ENCODE measurements at regions not wholly inside any gene's neighbourhood (a gene's known extent, or its start where the extent isn't known, plus 50 kb on each side); places are given as distances from the start of the nearest gene placed in this dataset.
"Not testable (repeated sequence)": the region's sequence is repeated elsewhere in the genome, so short reads cannot be mapped to it uniquely, and the experiment has no call there.

DNA sequence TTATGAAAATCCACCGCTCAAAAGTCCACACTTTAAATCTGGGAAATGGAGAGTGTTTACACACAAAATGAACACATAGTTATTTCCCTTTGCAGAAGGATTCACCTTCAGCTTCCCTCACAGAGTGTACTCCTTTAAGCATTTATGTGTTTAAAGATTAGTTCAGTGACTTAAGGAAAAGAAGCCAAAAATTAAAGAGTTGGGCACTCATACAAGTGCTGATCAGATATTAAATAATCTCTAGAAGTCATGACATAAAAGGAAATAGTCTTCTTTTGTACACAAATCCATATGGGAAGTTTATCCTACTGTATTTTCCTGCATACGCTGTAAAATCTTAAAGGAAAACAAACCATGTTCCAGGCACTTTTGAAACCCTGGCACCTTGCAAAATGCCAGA is 174.2 kb downstream of the LNPK start:
- no peak for DNase-seq

DNA sequence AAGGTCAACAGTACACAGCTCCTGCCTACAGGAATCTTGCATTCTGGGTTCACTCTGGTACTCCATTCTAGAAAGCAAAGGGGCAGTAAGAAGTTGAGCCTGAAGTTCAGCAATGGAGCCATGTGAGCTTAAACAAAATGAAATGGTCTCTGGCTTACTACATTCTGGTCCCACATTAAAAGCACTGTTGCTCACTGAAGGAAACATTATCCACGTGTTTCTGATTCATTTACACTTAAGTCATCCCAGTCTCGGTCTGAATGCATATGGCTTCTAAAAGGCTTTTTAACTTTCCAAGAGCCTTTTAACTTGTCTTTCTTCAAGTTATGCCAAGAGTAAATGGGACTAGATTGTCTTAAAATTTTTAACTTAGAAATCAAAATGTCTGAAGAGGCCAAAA is 177.8 kb downstream of the LNPK start:
- no peak for DNase-seq

DNA sequence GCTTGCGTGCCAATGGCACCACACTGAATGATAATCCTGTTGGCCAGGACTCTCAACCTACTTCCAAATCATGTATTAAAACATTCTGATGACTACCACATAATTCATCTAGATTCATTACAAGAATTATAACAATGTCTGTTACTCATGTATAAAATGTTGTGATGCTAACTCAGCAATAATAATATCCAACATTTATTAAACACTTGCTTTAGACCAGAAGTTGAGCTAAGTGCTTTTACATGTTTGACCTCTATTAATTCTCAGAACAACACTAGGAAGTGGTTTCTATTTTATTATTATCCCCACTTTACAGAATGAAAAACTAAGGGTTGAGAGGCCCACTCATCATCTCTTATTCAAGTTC is 178.4 kb downstream of the LNPK start:
- DNase-seq, result no peak

DNA sequence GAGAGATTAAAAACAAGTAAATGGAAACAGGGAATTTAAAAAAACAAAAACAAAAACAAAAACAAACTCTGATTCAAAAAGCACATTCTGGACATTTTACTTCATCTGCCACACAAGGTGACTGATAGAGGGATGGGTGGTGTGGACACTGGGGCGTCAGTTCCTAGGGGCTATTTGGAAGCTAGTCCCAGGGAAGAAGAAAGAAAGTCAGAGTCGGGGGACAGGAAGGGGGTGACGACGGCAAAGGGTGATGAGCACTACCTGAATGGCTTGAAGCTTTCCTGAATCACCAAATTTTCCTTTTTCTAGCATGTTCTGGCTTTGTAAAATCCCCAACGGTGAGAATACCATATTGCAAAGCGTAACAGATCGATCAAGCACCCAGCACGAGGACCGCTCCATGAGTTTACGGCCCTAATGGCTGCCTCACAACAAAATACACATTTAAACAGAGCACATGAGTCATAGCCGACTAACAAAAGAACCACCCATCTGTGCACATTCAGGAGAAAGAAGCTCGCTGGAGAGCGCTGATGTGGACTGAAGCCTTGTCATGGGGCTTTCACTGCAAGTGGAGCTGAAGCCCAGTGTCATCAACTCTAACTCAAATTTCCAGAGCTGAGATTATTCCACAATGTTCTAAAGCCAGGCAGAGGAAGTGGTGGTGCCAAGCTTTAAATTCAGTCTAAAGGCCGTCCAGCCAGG is 178.9 kb downstream of the LNPK start:
- DNase-seq, result no peak

DNA sequence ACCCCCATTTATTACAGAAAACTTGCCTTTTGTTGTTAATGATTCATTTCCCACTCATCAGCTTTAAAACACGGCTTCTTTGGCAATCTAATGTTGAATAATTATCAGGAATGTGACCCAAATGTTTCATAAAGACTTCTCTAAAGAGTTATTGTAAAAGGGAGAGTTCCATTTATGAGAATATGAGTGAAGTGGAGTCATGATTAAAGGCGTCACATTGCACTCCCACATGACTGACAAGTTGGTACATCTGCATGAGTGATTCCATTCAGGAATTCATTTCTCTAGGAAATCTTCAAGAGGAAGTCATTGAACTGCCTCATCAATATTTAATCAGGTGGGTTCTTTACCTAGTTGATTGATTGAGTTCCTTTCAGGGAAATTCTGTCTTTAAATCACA is 184.8 kb downstream of the LNPK start:
- DNase-seq, result no peak

DNA sequence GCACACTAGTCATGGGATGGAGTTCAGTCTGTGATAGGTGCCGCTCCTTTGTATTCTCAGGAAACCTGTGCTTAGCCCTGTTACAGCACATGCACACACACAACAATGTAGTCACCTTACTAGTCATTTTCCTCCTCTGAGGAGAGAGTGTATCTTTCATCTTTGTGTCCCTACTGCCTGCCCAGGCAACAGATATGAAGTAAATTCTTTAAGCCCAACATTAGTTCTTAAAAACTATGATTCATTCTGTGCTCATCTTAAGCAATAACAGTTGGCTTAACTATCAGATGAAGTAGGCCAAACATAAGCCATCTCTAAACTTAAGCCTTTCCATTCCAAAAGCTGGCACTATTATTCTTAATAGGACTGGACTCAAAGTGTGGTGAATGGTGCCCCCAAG is 186.5 kb downstream of the LNPK start:
- no peak for DNase-seq

DNA sequence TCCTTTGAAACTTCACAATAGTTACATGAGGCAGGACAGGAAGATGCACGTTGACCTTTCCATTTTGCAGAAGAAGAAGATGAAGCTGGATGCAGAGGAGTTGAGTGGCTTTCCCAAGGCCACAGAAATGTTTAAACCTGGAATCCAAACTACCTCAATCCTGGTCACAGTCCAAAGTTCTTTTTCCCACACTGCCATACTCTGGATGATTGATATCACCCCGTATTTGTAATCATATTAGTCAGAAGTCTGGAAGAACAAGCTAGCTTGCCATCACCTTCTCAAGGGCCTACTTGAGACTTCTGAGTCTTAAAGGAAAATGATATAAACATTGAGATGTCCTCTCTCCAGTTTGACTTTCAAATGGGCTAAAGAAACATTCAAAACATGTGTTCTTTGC is 190.1 kb downstream of the LNPK start:
- no peak for DNase-seq

DNA sequence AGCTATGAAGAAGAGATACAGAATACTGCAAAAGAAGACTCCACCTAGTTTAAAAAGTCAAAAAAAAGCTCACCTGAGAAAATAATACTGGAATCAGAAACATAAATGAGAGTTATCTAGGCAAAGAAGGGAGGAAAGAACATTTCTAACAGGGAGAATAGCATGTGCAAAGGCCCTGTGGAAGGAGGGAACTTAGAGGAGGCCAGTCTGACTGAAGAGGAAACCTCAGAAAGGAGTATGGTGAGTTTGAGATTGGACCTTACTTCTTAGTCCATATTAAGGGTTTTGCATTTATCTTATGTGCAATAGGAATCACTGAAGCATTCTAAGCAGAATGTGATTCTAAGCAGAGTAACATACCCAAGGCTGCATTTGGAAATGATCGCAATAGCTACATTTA is 193.2 kb downstream of the LNPK start:
- no peak for DNase-seq

DNA sequence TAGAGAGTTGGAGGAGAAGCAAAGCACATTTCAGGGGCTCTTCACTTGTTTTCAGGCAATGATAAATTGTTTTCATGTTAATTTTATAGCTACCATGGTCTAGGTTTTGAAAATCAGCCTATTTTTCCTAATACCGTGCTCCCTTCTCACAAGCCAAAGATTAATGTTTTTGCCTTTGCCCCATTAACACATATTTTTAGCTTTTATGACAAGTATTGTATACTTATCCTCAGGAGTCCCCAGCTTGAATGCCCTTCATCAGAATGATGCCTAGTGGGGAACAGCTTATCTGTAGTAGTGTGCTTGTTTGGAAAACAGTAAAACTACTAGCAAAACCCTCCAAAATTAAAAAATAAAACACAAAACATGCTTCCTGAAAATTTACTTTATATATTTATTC is 194.0 kb downstream of the LNPK start:
- DNase-seq, result no peak

DNA sequence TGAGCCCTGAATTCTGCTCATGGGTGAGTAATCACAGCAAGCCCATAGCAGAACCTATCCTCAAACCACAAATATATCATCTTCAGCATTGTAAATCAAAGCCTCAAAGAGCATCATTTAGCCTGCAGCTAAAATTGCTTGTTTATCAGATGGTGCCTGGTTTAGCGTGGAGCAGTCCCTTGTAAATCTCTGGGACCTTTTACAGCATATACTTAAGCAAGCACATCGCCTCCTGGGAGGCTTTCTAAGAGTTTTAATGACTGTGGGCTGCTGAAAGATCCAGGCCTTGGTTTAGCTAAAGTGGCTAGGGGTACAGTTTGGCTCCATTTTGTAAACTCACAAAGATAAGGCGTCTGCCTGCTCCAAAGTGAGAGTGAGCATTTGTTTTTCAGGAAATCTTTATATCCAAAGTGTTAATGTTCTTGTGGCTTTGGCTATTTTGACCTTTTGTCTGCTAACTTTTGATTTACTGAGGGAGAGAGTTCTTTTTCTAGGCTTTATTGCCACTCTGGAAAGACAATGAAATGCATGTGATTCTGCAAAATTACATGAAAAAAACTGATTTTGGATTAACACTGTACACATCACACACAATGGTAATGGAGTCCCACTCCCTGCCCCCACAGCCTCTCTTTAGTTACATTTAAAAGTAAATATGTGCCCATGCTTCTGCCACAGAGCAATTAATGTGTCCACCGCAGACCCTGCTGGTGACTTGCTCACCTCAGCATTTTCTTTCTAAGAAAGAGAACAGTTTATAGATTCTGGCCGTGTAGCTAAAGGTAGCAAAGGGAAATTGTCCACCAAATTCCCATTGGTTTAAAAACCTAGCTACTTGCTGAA is 194.8 kb downstream of the LNPK start:
- DNase-seq, result no peak

DNA sequence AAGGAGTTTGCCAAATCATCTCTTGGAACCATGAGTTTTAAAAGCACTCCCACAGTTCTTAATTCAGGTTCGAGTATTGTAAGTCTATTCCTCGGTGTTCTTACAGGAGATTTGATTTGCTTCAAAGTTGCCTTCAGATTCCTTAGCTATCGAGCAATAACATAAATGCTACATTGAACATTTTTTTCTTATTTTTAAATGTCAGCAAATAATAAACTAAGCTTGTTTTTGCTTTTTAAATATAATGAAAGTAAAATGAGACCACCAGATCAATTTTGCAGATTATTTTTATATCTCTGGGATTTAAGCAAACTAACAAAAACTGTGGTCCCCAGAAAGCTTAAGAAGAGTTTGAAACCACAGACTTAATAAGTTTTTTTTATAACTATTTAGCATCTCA is 195.5 kb downstream of the LNPK start:
- no peak for DNase-seq

DNA sequence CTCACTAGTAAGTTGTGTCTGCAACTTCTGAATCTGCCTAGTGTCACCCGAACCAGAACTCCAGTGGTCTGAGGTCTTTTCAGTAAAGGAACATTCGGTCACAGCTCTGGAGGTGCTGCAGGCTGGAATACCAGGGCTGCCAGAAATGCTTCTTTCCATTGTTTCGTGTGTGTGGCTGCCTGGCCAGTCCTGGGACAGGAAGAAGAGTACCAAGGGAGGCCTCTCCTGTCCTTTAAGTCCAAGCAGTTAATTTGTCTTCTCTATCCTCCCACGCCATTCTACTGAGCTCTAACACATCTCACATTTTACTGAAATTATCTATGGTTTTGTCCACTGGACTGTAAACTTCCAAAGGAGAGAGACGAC is 196.0 kb downstream of the LNPK start:
- no peak for DNase-seq

DNA sequence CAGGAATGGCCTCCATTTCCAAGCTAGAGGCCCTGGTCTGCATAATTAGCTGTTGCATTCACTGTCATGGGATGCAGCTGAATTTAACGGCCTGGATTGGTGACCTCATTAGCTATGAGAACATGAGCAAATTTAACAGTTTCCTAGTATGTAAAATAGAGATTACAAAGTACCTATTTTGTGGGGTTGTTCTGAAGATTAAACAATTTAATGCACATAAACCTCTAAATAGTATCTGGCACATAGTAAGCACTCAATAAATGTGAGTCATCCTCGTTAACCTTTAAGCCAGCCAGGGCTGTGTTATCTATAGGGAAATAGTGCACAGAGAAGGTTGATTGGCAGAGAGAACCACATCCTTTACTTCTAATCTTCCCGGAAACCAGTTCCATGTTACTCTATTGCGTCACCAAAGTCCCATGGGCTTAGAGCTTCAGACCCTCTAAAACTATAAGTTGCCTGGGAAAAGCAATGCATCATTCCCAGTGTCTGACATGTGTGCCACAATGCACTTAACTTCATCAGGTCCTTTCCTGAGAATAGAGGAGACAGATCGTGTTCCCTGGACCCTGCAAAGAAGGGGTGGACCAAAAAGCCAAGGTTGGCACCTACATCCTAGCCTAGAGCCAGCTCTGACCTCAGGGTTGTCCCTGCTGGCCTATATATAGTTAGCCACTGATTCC is 196.5 kb downstream of the LNPK start:
- no peak for DNase-seq

DNA sequence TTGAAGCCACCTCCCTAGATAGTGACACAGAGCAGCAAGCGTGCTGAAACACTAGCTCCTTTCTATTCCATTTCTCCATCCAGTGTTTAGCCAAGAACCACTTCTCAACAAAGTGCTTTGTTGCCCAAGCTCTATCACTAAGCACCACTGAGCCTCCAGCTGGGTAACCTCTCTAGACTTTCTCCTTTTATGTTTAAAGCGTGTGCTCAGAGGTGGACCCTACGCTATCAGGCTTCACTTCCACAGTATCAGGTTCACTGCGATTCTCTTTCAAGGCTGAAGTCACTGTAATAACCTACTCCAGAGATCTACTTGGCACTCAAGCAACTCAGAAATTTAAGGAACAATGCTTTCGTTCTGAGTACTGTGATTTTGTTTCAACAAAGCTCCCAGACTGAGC is 197.9 kb downstream of the LNPK start:
- no peak for DNase-seq

DNA sequence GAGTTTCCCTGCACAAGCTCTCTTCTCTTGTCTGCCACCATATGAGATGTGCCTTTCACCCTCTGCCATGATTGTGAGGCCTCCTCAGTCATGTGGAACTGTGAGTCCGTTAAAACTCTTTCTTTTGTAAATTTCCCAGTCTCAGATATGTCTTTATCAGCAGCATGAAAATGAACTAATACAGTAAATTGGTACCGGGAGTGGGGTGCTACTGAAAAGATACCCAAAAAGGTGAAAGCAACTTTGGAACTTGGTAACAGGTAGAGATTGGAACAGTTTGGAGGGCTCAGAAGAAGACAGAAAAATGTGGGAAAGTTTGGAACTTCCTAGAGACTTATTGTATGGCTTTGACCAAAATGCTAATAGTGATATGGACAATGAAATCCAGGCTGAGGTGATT is 205.6 kb downstream of the LNPK start:
- DNase-seq, result not testable (repeated sequence)

DNA sequence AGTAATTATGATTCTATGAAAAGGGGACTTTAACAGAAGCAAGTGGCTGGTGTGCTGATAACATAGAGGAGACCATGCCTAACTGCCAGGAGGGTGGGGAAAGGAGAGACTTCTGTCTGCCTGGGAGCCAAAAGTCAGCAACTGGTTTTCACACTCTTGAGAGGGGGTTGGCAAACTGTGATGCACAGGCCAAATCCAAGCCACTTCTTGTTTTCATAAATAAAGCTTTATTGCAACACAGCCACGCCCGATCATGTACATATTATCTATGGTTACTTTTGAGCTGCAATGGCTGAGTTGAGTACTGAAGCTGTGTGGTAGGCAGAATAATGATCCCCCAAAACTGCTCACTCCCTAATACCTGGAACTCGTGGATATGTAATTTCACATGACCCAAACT is 208.4 kb downstream of the LNPK start:
- no peak for DNase-seq

DNA sequence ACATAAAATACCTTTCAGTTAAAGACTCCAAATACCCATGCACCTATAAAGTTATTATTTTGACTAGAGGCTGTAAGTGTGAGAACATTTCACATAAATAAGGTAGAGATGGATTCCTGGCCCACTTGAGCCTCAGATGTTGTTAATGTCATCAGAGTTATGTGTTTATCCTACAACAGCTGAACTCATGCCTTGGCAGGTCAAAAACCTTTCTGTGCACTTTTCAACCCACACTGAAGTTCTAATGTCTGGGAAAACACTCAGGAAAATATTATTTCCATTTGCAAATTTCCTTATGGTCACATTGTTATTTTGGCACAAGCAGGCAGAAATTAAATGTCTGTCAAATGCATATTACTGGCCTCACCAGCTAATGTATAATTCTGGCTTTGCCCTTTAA is 209.2 kb downstream of the LNPK start:
- DNase-seq, result no peak

DNA sequence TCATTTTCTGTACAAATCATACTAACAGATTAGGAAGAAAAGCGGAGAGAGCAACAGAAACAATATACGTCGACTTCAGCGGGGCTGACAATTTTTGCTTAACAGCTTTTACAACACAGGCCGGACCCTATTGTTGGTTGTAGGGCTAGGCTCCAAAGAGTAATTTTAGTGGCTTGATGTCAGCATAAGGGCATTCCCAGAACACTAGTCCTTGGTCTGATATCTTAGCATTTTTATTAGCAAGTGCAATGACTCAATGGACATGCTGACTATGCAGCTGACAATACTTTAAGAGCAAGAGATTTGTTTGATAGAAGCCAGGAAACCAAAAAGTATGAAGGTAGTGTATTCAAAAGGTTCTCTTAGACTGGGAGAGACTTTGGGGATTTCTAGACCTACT is 209.9 kb downstream of the LNPK start:
- no peak for DNase-seq

DNA sequence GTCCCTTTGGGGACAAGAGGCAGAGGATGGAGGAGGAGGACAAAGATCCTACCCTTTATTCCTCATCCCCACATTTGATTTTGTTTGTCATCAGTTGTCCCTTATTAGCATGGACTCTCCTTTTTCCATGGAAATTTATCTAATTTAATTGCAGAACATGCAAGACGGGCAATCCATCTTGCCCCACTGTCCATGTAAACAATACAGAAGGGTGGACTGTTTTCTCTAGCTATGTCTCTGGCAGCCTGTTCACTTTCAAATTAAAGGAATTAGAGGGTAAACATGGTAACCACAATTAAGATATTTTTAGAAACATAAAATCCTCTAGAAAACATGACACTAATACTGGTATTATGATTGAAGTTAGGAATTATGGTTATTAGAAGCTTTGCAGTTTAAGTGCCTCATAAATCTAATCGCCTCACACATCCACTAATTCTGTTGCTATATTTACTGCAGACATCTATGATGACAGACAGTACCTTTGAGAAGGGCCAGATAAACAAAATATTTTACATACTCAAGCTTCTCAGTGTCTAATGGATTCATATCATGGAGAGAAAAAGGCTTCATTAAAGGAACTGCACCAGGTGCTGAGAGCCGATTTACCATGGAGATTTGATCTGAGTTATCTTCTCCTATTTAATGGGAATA is 215.5 kb downstream of the LNPK start:
- DNase-seq, result no peak

DNA sequence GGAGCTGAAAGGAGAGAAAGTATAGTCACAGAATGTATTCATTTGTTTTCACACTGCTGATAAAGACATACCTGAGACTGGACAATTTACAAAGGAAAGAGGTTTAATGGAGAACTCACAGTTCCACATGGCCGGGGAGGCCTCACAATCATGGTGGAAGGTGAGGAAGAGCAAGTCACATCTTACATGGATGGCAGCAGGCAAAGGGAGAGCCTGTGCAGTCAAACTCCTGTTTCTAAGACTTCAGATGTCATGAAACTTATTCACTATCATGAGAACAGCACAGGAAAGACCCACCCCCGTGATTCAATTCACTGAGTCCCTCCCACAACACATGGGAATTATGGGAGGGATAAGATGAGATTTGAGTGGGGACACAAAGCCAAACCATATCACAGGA is 224.7 kb downstream of the LNPK start:
- DNase-seq, result not testable (repeated sequence)

DNA sequence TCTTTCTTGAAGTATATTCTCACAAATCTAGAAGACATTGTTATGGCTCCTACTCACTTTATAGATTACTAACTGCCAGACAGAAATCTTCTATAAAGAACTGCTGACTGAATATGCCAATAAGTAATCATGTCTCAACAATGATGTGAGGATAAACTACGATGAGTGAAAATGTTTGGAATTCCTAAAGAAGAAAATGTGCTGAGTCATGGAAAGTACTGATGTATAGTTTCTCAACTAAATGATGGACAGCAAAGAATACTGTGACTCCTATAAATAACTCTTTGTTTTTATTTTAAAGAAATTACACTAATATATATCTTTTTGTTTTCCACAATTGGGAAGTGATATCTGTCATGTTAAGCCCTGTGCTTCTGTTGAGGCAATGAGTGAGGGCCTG is 232.9 kb downstream of the LNPK start:
- DNase-seq, result no peak

DNA sequence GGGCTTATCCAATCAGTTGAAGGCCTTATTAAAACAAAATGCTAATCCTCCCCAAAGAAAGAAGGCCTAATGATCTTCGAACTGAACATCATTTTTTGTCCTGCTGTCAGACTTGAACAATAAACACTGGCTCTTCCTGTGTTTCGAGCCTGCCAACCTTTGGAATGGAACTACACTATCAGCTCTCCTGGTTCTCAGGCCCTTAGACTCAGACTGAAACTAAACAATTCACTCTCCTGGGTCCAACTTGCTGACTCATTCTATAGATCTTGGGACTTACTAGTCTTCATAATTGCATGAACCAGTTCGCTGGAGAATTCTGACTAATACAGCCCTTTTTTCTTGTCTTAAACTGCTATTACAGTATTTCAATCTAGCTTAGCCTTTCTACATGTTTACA is 235.2 kb downstream of the LNPK start:
- DNase-seq, result no peak

DNA sequence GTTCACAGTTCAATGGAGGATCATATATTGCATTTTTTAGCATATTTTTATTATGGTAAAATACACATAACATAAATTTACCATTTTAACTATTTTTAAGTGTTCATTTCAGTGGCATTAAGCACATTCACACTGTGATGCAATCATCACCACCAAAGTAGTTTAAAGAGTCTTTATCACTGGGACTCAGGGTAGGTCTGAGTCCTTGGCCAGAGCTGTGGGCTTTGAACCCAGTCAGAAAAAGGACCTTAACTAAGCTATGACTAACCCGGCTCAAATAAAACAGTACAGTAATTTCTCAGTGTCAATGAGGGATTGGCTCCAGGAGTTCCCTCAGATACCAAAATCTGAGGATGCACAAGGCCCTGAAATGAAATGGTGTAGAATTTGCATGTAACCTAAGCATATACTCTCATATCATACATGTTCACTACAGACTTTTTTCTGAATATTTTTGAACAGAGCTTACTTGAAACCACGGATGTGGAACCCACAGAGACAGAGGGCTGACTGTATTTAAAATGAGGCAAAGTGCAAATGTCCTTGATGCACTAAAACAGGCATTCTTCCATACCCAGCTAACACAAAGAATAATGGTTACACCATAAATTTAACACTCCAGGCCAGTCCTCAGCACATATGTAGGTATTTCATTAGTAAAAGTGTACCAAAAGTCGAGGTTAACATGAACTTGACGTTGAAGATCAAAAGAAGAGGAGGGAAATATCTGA is 246.2 kb downstream of the LNPK start:
- DNase-seq, result no peak

Data from NCI-H1694 treated with DMSO at 0.1 percent for 48 hours (cell line).